Hepatocyte (in vitro differentiated cells): ENCODE measurements at regions not wholly inside any gene's neighbourhood (a gene's known extent, or its start where the extent isn't known, plus 50 kb on each side); places are given as distances from the start of the nearest gene placed in this dataset.

Experiments used
- DNase-seq: peaks from one replicate; pipeline ENCODE4 v3.0.0-alpha.2; 2016; ENCODE audit warnings: low spot score
- H2AFZ ChIP-seq: fragments of 200-600 bp; sonication (generic); 2 replicates; pipeline ENCODE4 v1.6.0; 2016; ENCODE audit warnings: antibody characterized with exemption, mild to moderate bottlenecking
- H3K27ac ChIP-seq: fragments of 200-600 bp; sonication (generic); 2 replicates; pipeline ENCODE4 v1.5.1; 2016; ENCODE audit warnings: mild to moderate bottlenecking
- H3K27me3 ChIP-seq: fragments of 200-600 bp; sonication (generic); 2 replicates; pipeline ENCODE4 v1.6.1; 2016
- H3K36me3 ChIP-seq: fragments of 200-600 bp; sonication (generic); replicated peaks from 2 replicates; pipeline ENCODE4 v1.5.1; 2016; ENCODE audit warnings: low read depth; ENCODE audit not compliant: insufficient read depth
- H3K4me1 ChIP-seq: fragments of 200-600 bp; sonication (generic); 2 replicates; pipeline ENCODE4 v1.5.1; 2016; ENCODE audit warnings: mild to moderate bottlenecking, moderate library complexity; ENCODE audit not compliant: insufficient read depth
- H3K4me2 ChIP-seq: fragments of 200-600 bp; sonication (generic); 2 replicates; pipeline ENCODE4 v1.6.0; 2016
- H3K4me3 ChIP-seq: fragments of 200-600 bp; sonication (generic); 2 replicates; pipeline ENCODE4 v1.5.1; 2016; ENCODE audit warnings: mild to moderate bottlenecking
- H3K79me2 ChIP-seq: fragments of 200-600 bp; sonication (generic); 2 replicates; pipeline ENCODE4 v1.6.0; 2017; ENCODE audit warnings: mild to moderate bottlenecking
- H3K9me2 ChIP-seq: fragments of 200-600 bp; sonication (generic); replicated peaks from 2 replicates; pipeline ENCODE4 v1.6.0; 2017; ENCODE audit warnings: mild to moderate bottlenecking; ENCODE audit not compliant: insufficient read depth
- H3K9me3 ChIP-seq: fragments of 200-600 bp; sonication (generic); 2 replicates; pipeline ENCODE4 v1.5.1; 2016; ENCODE audit warnings: low read depth, mild to moderate bottlenecking
- H4K20me1 ChIP-seq: fragments of 200-600 bp; sonication (generic); 2 replicates; pipeline ENCODE4 v1.6.0; 2016; ENCODE audit warnings: mild to moderate bottlenecking; ENCODE audit not compliant: insufficient read depth, poor library complexity, severe bottlenecking
- CTCF ChIP-seq: fragments of 200-600 bp; sonication (generic); IDR thresholded peaks from 2 replicates; pipeline ENCODE4 v1.5.1; 2016; ENCODE audit warnings: antibody characterized with exemption, mild to moderate bottlenecking; ENCODE audit not compliant: poor library complexity
- EZH2 ChIP-seq: fragments of 200-600 bp; sonication (generic); IDR thresholded peaks from 2 replicates; pipeline ENCODE4 v1.6.1; 2016; ENCODE audit warnings: antibody characterized with exemption, mild to moderate bottlenecking, borderline replicate concordance
- EZH2phosphoT487 ChIP-seq: fragments of 200-600 bp; sonication (generic); IDR thresholded peaks from one replicate; pipeline ENCODE4 v1.6.1; 2018; ENCODE audit warnings: antibody characterized with exemption, mild to moderate bottlenecking, low read depth, moderate library complexity; ENCODE audit not compliant: unreplicated experiment, severe bottlenecking
- WGBS: methylation state at CpG from one replicate; pipeline ENCODE4 v1.1.6; 2016; ENCODE audit warnings: low lambda C conversion rate; ENCODE audit errors: missing lambda C conversion rate; 5-methylcytosine and 5-hydroxymethylcytosine counted together

GRCh38 chr18:78734614-78734945, 245.0 kb upstream of the SALL3 start:
- no peak overlapping the region for H2AFZ ChIP-seq
- WGBS, result 93% methylated on average over 9 of the region's 9 CpGs
- no peak for DNase-seq
- H3K27ac ChIP-seq, result no peak overlapping the region
- no peaks in the 10 kb centered on the region for H3K9me2 ChIP-seq
- no peaks in the 10 kb centered on the region for H3K27me3 ChIP-seq
- H3K4me2 ChIP-seq, result no peak overlapping the region
- no peaks in the 10 kb centered on the region for H3K9me3 ChIP-seq
- H3K36me3 ChIP-seq, result no peaks in the 10 kb centered on the region
- H3K79me2 ChIP-seq, result no peaks in the 10 kb centered on the region
- H3K4me3 ChIP-seq, result no peak overlapping the region
- TF ChIP-seq CTCF (no peak), EZH2phosphoT487 (no peak), EZH2 (no peak)
- H3K4me1 ChIP-seq, result no peaks in the 10 kb centered on the region
- H4K20me1 ChIP-seq, result no peaks in the 10 kb centered on the region

- H3K4me1 ChIP-seq, result no peaks in the 10 kb centered on the region
- no peak overlapping the region for H2AFZ ChIP-seq
- no peak for DNase-seq
- H3K79me2 ChIP-seq, result no peaks in the 10 kb centered on the region
- no peak for TF ChIP-seq EZH2
- no peak for TF ChIP-seq EZH2phosphoT487
- TF ChIP-seq CTCF, result no peak
- H3K9me2 ChIP-seq, result no peaks in the 10 kb centered on the region
- no peak overlapping the region for H3K4me2 ChIP-seq
- H3K27me3 ChIP-seq, result no peaks in the 10 kb centered on the region
- no peaks in the 10 kb centered on the region for H3K9me3 ChIP-seq
- no peak overlapping the region for H3K27ac ChIP-seq
- H4K20me1 ChIP-seq, result no peaks in the 10 kb centered on the region
- no peak overlapping the region for H3K4me3 ChIP-seq
- no peaks in the 10 kb centered on the region for H3K36me3 ChIP-seq
- WGBS, result 95% methylated on average over 48 of the region's 48 CpGs
These were observed 244.2 kb upstream of the SALL3 start for GRCh38 chr18:78735131-78736014.

GRCh38 chr18:78736015-78736690, 243.5 kb upstream of the SALL3 start:
- Histone ChIP-seq H3K4me2 (no peak overlapping the region), H4K20me1 (no peaks in the 10 kb centered on the region), H3K27ac (no peak overlapping the region), H3K4me3 (no peak overlapping the region), H3K9me3 (no peaks in the 10 kb centered on the region), H3K27me3 (no peaks in the 10 kb centered on the region), H3K4me1 (no peaks in the 10 kb centered on the region), H3K36me3 (no peaks in the 10 kb centered on the region), H3K9me2 (no peaks in the 10 kb centered on the region), H2AFZ (no peak overlapping the region), H3K79me2 (no peaks in the 10 kb centered on the region)
- TF ChIP-seq EZH2phosphoT487, result no peak
- TF ChIP-seq EZH2, result no peak
- no peak for TF ChIP-seq CTCF
- DNase-seq, result no peak
- WGBS, result 90% methylated on average over 33 of the region's 33 CpGs
